H1 (cell line): ENCODE measurements at regions not wholly inside any gene's neighbourhood (a gene's known extent, or its start where the extent isn't known, plus 50 kb on each side); places are given as distances from the start of the nearest gene placed in this dataset.

Source experiments
- EGR1 ChIP-seq: IDR thresholded peaks from 2 replicates; pipeline ENCODE4 v1.6.1; 2011; ENCODE audit warnings: low read depth, low read length, borderline replicate concordance
- JUND ChIP-seq: IDR thresholded peaks from 2 replicates; pipeline ENCODE4 v1.6.1; 2011; ENCODE audit warnings: mild to moderate bottlenecking, improper control_type of control experiment, low read length

DNA sequence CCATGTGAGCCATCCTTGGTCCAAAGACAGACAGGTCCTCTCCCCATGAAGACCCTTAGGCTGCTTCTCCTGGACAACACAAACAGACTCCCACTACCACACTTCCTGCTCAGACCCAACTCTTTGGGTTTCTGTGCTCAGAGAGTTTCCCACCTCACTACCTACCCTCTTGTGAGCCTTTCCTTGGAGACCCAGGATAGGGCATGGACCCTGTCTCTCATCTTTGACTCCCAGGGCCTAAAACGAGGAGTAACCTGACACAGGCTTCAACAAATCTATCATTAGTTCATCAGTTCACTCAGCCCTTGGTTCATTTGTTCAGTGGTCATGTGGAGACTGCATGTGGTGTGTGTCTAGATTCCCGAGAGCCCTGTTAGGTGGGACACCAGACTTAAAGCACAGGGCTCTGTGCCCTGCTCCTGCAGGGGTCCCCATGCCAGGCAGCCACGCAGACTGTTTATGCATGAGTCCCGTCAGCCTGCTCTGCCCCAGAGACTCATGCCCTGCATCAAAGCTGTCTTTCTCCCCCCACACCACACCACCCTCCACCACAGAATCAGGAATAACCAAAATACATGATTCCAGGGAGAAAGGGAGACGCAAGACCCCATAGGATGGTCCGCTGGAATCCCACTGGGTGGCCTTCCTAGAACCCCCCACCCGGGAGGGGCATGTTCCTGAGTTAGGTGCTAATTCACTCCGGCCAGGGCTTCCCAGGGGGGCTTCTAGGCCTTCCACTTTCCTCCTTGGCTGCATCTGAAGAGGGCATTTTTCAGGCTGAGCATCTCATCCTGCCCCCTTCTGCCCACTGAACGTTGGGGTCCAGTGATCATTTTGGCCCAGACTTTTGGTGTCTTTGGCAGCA lies 100.2 kb upstream of the TEX51 start (continued):
- TF ChIP-seq EGR1, result no peak
- no peak for TF ChIP-seq JUND
- TF ChIP-seq, all 59 proteins: peak for 0
